ENCODE measurements at regions not wholly inside any gene's neighbourhood (a gene's known extent, or its start where the extent isn't known, plus 50 kb on each side); places are given as distances from the start of the nearest gene placed in this dataset.

DNA sequence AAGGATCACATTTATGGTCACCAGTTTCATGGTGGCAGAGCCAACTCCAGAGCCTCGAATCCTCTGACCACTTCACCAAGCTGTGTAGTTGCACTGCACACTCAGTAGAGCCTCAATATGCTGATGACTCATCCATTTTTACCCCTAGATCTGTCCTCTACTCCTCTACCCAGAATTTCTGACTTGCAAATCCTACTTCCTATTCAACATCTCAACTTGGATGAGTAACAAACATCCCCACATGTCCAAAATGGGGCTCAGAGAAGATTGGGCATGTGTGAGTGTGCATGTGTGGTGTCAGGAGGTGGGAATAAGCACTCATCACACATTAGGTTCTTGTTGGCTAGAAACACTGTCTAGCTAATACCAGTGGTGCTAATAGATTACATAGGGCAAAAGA lies 57.8 kb upstream of the IGFBP2 start:
- no peak for DNase-seq
- TF ChIP-seq, protein P1, sequence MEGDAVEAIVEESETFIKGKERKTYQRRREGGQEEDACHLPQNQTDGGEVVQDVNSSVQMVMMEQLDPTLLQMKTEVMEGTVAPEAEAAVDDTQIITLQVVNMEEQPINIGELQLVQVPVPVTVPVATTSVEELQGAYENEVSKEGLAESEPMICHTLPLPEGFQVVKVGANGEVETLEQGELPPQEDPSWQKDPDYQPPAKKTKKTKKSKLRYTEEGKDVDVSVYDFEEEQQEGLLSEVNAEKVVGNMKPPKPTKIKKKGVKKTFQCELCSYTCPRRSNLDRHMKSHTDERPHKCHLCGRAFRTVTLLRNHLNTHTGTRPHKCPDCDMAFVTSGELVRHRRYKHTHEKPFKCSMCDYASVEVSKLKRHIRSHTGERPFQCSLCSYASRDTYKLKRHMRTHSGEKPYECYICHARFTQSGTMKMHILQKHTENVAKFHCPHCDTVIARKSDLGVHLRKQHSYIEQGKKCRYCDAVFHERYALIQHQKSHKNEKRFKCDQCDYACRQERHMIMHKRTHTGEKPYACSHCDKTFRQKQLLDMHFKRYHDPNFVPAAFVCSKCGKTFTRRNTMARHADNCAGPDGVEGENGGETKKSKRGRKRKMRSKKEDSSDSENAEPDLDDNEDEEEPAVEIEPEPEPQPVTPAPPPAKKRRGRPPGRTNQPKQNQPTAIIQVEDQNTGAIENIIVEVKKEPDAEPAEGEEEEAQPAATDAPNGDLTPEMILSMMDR (IDR thresholded peaks at IDR 0.05; ENCODE audit: borderline replicate concordance), result no peak
- H3K27ac ChIP-seq (replicated peaks), result no peak overlapping the region
- no peak overlapping the region for H3K4me3 ChIP-seq
- H3K9me3 ChIP-seq (replicated peaks), result peaks cover 7% of the 10 kb centered on the region
- H3K27me3 ChIP-seq (ENCODE audit: low read depth), result no peaks in the 10 kb centered on the region
- intact Hi-C loops (cut with micrococcal nuclease), result no loop called here
- peaks cover 36% of the 10 kb centered on the region for H3K4me1 ChIP-seq
- no peaks in the 10 kb centered on the region for H3K36me3 ChIP-seq

DNA sequence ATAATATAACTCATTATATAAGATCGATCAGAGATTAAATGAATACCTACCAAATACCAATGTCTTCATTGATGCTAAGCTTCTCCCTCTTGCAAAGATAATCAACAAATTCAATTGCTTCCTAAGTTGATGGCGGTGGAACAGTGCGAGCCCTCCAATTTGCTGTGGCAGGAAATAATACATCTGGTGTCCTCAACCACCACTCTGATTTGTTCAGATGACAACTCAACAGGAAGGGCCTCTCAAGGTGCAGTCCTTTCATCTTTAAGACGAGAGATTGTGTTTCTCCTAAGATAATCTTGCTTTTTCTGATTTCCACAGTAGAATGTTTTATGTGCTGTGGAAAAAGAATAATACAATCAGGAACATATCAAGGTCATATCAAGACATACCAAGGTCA lies 56.6 kb upstream of the IGFBP2 start:
- H3K27me3 ChIP-seq (ENCODE audit: low read depth), result no peaks in the 10 kb centered on the region
- H3K4me3 ChIP-seq, result no peak overlapping the region
- H3K4me1 ChIP-seq, result peaks cover 36% of the 10 kb centered on the region
- no peaks in the 10 kb centered on the region for H3K36me3 ChIP-seq
- DNase-seq, result no peak
- H3K27ac ChIP-seq (replicated peaks), result no peak overlapping the region
- intact Hi-C loops (cut with micrococcal nuclease), result no loop called here
- peaks cover 2% of the 10 kb centered on the region for H3K9me3 ChIP-seq (replicated peaks)
- TF ChIP-seq, protein P1 (IDR thresholded peaks at IDR 0.05; ENCODE audit: borderline replicate concordance), result no peak

DNA sequence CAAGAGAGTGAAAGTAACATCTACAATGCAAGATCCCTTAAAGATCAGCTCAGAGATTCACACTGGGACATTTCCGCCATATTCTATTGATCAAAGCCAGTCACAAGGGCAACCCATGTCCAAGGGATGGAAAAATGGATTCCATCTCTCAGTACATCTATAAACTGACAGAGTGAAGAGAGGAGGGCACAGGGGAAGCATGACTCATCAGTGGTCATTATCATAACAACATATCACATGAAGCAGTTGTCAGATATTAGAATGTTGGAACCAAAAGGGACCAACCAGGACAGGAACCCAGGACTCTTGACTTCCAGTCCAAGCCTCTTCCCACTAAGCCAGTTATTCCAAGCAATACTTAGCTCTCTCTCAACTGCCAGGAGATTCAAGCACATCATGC lies 54.9 kb upstream of the IGFBP2 start:
- no peak overlapping the region for H3K27ac ChIP-seq (replicated peaks)
- intact Hi-C loops (cut with micrococcal nuclease), result no loop called here
- H3K36me3 ChIP-seq, result no peaks in the 10 kb centered on the region

DNA sequence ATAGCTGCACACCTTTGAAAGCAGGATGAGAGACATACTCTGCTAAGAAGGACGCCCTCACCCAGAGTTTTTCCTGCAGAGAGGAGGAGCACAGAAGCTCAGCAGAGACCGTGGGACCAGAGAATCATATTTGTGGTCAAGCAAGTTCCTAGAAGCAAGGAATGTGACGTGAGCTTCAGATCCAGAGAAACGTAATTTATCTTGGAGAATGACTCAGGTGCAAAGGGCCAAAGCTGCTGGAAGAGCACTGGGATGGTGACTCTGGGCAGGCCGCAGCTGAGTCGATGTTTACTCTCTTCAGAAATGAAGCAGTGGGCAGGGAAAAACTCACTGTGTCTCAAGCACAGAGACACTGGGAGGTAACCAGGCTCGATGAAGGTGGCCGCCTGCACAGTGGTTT lies 50.1 kb upstream of the IGFBP2 start:
- Histone ChIP-seq H3K9me3 (replicated peaks) (no peaks in the 10 kb centered on the region), H3K4me3 (no peak overlapping the region), H3K36me3 (no peaks in the 10 kb centered on the region), H3K4me1 (peaks cover 23% of the 10 kb centered on the region), H3K27me3 (ENCODE audit: low read depth) (no peaks in the 10 kb centered on the region), H3K27ac (replicated peaks) (no peak overlapping the region)
- intact Hi-C loops (cut with micrococcal nuclease), result no loop called here
- no peak for DNase-seq
- TF ChIP-seq, protein P1 (IDR thresholded peaks at IDR 0.05; ENCODE audit: borderline replicate concordance), result no peak

More for the DNA sequence above, 54.9 kb upstream of the IGFBP2 start:
- no peaks in the 10 kb centered on the region for H3K27me3 ChIP-seq (ENCODE audit: low read depth)
- H3K9me3 ChIP-seq (replicated peaks), result no peaks in the 10 kb centered on the region
- TF ChIP-seq, protein P1 (IDR thresholded peaks at IDR 0.05; ENCODE audit: borderline replicate concordance), result no peak
- peaks cover 22% of the 10 kb centered on the region for H3K4me1 ChIP-seq
- no peak for DNase-seq
- H3K4me3 ChIP-seq, result no peak overlapping the region
